Epithelial cell of proximal tubule (primary cell): ENCODE measurements at regions not wholly inside any gene's neighbourhood (a gene's known extent, or its start where the extent isn't known, plus 50 kb on each side); places are given as distances from the start of the nearest gene placed in this dataset.

Experiments
- DNase-seq: peaks from one replicate; pipeline ENCODE4 v3.0.0-alpha.2; 2011; ENCODE audit warnings: low read depth
- H3K4me3 ChIP-seq: 2 replicates; pipeline ENCODE4 v1.5.1; 2011; ENCODE audit warnings: low read depth, mild to moderate bottlenecking, low read length
- TF ChIP-seq, protein P1 (sequence below): conservative IDR thresholded peaks from 2 replicates; pipeline ENCODE4 v1.5.1; 2012; ENCODE audit warnings: low read depth, mild to moderate bottlenecking, low read length

DNA sequence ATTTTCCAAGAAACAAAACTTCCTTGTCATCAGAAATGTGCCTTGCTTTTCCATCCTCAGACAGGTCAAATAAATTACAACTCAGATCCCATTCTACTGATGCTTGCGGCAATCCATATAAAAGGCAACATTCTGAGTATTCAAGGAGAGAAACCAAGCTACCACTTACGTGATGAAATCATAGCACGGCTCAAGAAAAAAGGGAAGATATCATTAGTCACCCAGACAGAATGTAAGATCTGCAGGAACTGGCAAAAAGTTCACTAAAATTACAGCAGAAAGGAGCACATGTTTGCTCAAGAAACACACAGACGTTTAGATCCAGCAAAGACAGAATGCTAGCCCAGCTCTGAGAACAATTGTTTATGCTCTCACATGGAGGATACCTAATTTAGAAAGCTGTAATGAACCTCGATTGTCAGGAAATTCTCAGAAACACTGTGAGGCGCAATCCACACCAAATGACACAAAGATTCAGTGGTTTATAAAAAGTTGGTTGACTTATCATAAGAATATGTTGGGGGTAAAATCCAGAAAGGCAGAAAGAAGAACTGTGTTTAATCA, 304.2 kb downstream of the ADGRG6 start:
- H3K4me3 ChIP-seq, result no peak overlapping the region
- TF ChIP-seq, protein P1, sequence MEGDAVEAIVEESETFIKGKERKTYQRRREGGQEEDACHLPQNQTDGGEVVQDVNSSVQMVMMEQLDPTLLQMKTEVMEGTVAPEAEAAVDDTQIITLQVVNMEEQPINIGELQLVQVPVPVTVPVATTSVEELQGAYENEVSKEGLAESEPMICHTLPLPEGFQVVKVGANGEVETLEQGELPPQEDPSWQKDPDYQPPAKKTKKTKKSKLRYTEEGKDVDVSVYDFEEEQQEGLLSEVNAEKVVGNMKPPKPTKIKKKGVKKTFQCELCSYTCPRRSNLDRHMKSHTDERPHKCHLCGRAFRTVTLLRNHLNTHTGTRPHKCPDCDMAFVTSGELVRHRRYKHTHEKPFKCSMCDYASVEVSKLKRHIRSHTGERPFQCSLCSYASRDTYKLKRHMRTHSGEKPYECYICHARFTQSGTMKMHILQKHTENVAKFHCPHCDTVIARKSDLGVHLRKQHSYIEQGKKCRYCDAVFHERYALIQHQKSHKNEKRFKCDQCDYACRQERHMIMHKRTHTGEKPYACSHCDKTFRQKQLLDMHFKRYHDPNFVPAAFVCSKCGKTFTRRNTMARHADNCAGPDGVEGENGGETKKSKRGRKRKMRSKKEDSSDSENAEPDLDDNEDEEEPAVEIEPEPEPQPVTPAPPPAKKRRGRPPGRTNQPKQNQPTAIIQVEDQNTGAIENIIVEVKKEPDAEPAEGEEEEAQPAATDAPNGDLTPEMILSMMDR, result no peak
- no peak for DNase-seq

GRCh38 chr6:142612956-142613355, 311.1 kb downstream of the ADGRG6 start:
- TF ChIP-seq, protein P1, result no peak
- no peak for DNase-seq
- no peak overlapping the region for H3K4me3 ChIP-seq

DNA sequence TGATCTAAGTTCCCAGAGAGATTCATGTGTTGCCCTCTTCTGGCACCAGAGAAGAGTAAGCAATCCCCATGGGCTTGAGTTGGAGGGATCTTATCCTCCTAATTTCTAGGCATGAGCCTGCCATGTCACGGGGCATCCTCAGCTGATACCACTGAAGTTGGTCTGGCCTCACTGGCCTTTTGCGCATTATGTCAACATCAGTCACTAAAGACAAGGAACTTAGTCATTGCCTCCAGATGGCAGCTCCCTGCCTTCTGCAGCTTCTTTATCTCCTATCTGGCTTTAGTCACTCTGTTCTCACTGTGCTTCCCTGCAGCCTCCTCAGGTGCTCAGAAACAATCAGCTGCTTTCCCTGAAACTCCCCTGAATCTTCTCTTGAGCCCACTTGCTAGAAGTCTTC, 312.2 kb downstream of the ADGRG6 start:
- TF ChIP-seq, protein P1, result no peak
- DNase-seq, result no peak

DNA sequence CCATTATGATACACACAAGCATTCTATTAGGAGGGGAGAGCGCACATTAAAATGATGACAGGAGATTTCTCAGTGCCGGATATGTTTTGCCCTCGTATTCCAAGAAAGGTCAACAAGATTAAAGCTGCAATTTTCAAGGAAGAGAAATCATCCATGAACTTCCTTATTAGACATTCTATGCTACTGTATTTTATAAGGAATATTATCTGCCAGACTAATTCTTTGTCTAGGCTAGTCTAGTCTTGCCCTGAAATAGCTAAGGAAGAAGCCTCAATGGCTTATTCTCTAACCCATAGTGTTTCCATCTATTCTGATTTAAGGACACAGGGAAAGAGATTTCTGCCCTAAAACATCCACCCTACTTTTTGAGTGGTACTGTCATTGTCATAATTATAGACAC, 315.4 kb downstream of the ADGRG6 start:
- TF ChIP-seq, protein P1, result no peak
- no peak for DNase-seq
- H3K4me3 ChIP-seq, result no peak overlapping the region

More for the DNA sequence above, 312.2 kb downstream of the ADGRG6 start:
- H3K4me3 ChIP-seq, result no peak overlapping the region

GRCh38 chr6:142621822-142622221, 320.0 kb downstream of the ADGRG6 start:
- H3K4me3 ChIP-seq, result no peak overlapping the region
- DNase-seq, result no peak
- TF ChIP-seq, protein P1, result no peak

DNA sequence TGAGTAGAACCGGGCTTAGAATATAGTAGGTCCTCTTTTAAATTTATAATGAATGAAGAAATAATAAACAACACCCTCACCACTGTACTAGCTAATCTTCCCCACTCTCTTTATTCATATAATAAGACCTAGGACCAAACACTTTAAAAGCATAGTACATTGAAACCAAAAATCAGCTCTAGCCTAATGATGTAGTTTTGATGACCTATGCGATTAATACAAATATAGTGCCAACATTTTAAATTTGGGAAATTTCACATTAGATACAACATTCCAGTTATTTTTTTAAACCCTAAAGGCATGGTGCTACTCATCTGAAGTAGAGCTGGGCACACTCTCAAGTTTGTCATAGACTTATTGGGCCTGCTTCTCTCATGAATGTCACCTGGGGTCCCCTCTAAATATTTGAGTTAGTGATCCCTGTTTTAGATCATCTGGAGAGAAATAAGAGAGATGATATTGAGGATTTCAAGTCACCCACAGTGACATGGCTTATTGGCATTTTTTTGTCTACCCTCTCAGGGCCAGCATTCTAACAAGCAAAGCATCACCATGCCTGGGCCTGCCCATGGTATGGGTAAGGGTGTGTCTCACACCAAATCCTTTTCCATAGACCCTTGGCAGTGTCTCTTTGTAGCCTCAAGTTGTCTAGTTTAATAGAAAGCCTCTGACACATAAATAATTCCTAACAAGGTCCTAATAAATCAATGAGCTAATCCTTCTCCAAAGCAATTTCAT, 319.8 kb downstream of the HIVEP2 start:
- DNase-seq, result no peak
- H3K4me3 ChIP-seq, result no peak overlapping the region
- TF ChIP-seq, protein P1, result no peak

DNA sequence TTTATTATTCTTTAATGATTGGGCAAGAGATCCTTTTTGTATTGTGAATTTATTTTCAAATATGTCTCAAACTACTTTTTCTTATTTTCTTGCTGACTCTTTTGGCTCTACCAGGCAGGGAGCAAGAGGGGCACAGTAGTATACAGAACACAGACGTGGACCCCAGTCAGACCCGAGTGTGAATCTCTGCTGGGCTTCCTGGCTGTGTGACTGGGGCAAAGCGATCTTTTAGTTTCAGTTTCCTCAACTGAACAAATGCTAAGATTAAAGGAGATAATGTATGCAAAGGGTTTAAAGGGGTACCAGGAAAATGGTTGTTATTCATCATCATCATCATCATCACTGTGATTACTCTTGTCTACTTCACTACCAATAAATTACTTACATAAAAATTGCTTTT, 317.5 kb downstream of the HIVEP2 start:
- no peak for DNase-seq
- H3K4me3 ChIP-seq, result no peak overlapping the region
- TF ChIP-seq, protein P1, result no peak
